Prostate gland (tissue), 2 donors: ENCODE measurements at regions not wholly inside any gene's neighbourhood (a gene's known extent, or its start where the extent isn't known, plus 50 kb on each side); places are given as distances from the start of the nearest gene placed in this dataset.

Experiments used
- POLR2AphosphoS5 ChIP-seq: sonication (generic); formaldehyde crosslinking; IDR thresholded peaks from one replicate; pipeline ENCODE4 v1.6.1; 2017; ENCODE audit warnings: antibody characterized with exemption
- TF ChIP-seq, protein P1 (sequence below), 4 experiments: fragments of 200-600 bp in 2 of 4; fragments of 450-650 bp in 2 of 4; sonication (generic) in 2 of 4; IDR thresholded peaks; 1 replicate in 3 of 4; 2 replicates in 1 of 4; pipeline ENCODE4 v1.5.1; 2016 to 2019; ENCODE audit warnings: antibody characterized with exemption in 4 of 4, mild to moderate bottlenecking in 2 of 4, moderate library complexity in 2 of 4

DNA sequence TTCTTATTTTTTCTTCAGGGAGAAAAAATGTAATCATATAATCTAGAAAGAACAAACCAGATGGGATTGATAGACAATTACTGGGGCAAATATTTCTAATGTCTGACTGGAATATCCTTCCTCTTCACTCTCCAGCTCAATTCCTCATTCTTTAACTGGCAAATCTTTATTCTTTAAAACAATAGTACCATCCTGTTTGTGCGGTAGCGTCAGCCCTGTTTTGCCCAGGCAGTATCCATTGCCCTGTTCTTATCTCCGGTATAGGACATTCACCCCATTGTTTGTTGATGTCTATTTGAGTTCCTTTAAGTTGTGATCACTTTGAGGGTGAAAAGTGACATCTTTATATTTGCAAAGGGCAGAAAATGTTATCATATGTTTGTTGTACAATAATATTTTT is 185.4 kb downstream of the POSTN start:
- TF ChIP-seq POLR2AphosphoS5, result no peak
- TF ChIP-seq, protein P1, sequence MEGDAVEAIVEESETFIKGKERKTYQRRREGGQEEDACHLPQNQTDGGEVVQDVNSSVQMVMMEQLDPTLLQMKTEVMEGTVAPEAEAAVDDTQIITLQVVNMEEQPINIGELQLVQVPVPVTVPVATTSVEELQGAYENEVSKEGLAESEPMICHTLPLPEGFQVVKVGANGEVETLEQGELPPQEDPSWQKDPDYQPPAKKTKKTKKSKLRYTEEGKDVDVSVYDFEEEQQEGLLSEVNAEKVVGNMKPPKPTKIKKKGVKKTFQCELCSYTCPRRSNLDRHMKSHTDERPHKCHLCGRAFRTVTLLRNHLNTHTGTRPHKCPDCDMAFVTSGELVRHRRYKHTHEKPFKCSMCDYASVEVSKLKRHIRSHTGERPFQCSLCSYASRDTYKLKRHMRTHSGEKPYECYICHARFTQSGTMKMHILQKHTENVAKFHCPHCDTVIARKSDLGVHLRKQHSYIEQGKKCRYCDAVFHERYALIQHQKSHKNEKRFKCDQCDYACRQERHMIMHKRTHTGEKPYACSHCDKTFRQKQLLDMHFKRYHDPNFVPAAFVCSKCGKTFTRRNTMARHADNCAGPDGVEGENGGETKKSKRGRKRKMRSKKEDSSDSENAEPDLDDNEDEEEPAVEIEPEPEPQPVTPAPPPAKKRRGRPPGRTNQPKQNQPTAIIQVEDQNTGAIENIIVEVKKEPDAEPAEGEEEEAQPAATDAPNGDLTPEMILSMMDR (IDR thresholded peaks at IDR 0.05), result no peak
